Omental fat pad (tissue), 3 donors: ENCODE measurements at regions not wholly inside any gene's neighbourhood (a gene's known extent, or its start where the extent isn't known, plus 50 kb on each side); places are given as distances from the start of the nearest gene placed in this dataset.

Experiments used
- ATAC-seq: fragments of 150-250 bp; one replicate; pipeline ENCODE4 v1.9.1; 2016; ENCODE audit warnings: mild to moderate bottlenecking, moderate library complexity; ENCODE audit not compliant: low FRiP score
- DNase-seq: peaks from one replicate; pipeline ENCODE4 v3.0.0-alpha.2; 2019; ENCODE audit warnings: low spot score
- TF ChIP-seq, protein P1 (sequence below), 3 donors: fragments of 450-650 bp; IDR thresholded peaks; one replicate each; pipeline ENCODE4 v1.5.1; 2016 to 2017; ENCODE audit warnings: antibody characterized with exemption in 3 of 3, mild to moderate bottlenecking in 3 of 3, moderate library complexity in 2 of 3

DNA sequence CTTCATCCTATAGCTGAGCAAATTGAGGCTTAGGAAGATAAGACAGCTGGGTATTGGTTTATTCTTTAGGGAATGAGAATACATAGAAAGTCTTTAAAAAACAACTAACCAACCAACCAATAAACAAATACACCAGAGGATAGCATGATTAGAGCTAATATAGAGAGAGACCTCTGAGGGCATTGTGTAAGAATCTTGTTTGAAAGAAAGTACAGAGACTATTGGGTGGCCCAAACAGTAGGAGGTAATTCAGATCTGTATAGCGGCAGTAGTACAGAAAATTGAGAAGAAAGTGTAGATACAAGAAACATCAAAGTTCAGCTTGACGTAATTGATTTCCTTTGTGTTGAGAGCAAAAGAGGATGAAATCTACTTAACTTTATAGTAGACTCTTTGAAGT is 1951.0 kb upstream of the ADGRL3 start:
- no peak for ATAC-seq
- DNase-seq = no peak
- TF ChIP-seq, protein P1, sequence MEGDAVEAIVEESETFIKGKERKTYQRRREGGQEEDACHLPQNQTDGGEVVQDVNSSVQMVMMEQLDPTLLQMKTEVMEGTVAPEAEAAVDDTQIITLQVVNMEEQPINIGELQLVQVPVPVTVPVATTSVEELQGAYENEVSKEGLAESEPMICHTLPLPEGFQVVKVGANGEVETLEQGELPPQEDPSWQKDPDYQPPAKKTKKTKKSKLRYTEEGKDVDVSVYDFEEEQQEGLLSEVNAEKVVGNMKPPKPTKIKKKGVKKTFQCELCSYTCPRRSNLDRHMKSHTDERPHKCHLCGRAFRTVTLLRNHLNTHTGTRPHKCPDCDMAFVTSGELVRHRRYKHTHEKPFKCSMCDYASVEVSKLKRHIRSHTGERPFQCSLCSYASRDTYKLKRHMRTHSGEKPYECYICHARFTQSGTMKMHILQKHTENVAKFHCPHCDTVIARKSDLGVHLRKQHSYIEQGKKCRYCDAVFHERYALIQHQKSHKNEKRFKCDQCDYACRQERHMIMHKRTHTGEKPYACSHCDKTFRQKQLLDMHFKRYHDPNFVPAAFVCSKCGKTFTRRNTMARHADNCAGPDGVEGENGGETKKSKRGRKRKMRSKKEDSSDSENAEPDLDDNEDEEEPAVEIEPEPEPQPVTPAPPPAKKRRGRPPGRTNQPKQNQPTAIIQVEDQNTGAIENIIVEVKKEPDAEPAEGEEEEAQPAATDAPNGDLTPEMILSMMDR (IDR thresholded peaks at IDR 0.05) = no peak

DNA sequence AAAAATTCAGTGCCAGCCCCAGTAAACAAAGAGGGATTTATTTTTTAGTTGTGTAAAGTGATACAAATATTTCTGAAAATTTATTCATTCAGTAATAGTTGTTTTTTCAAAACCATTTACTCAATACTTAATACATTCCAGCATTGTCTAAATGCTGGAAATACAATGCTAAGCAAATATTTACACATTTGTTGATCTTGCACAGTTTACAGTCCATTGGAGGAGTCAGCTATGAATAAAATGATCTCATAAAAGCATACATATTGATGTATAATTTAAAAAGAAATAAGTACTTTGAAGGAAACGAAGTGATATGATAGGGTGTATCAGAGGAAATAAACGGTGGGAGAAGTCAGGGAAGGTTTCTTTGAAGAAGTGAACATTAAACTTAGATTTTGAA is 1942.1 kb upstream of the ADGRL3 start:
- no peak for ATAC-seq
- TF ChIP-seq, protein P1 (IDR thresholded peaks at IDR 0.05) = no peak
- no peak for DNase-seq

DNA sequence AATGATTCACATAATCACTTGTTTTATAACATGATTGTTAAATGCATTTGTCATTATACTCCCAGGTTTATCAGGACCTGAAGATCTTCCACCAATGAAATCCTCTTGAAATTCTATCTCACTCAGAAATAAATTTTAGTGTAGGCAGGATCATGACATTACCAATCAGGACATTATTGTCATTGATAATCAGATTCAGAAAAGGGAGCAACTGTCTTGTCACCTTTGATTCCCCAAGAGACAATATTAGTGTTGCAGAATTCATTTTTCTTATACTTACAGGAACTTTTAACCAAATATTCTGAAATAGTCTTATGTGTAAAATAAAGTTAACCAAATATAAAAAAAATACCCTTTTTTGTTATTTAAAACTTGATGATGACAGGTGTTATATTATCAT is 1892.5 kb upstream of the ADGRL3 start:
- ATAC-seq (no peak), DNase-seq (no peak)
- TF ChIP-seq, protein P1 (IDR thresholded peaks at IDR 0.05) = no peak

DNA sequence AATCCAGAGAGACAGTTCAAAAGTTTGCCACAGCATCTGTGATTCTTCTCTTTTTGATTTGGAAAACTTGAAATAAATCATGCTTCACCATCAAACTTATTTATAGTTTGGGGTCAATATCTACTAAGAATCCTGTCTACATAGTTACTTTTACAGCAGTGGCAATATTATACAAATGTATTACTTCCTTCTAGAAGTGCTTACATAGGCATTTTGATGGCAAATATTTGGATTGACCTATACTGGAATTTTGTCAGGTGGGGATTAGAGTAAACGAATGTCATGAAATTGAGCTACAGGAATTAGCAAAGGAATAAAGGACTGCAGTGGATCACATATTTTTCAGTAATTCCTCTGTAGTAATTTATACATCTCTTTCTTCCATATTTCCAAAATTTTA is 1885.5 kb upstream of the ADGRL3 start:
- ATAC-seq (no peak), DNase-seq (no peak)
- TF ChIP-seq, protein P1 (IDR thresholded peaks at IDR 0.05) = no peak

DNA sequence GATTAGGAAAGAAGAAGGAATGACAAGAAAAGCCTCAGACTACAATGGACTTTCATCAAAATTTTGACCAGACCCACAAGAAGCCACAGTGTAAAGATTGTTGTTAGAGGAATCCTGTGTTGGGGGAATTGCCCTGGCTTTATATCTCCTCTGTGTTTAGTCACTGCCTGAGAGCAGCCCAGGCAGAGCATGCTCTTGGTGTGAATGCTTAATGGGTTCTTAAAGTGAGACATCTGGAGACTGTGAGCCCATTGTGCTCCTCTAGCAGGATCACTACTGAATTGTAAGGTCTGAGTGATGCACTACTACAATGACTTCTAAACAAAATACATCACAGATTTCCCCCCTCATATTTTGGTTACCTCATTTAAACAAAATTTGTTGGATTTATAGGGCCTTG is 1860.5 kb upstream of the ADGRL3 start:
- DNase-seq = no peak
- no peak for ATAC-seq
- TF ChIP-seq, protein P1 (IDR thresholded peaks at IDR 0.05) = no peak

DNA sequence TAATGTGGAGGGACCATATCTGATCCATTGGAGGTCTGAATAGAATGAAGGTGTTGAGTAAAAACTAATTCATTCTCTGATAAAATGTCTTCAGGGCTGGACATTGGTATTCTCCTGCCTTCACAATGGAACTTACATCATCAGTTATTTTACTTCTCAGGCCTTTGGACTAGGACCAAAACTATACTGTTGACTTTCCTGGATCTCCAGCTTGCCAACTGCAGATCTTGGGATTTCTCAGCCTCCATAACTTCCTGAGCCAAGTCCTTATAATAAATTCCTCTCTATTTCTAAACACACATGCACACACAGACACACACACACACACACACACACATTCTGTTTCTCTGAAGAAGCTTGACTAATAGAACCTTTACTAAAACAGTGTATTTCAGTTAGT is 1858.6 kb upstream of the ADGRL3 start:
- no peak for ATAC-seq
- TF ChIP-seq, protein P1 (IDR thresholded peaks at IDR 0.05) = no peak

DNA sequence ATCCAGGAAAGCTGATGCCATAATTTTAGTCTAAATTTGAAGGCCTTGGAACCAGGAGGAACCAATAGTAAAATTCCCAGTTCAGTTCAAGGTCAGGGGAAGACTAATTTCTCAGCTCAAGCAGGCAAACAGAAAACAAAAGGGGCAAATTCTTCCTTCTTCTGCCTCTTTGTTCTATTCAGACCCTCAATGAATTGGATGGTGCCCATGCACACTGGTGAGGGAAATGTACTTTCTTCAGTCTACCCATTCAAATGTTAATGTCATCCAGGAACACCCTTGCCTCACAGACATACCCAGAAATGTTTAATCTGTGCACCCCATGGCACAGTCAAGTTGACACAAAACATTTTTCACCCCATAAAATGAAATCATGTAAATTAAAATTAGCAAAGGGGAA is 1851.2 kb upstream of the ADGRL3 start:
- TF ChIP-seq, protein P1 (IDR thresholded peaks at IDR 0.05) = no peak
- ATAC-seq (no peak), DNase-seq (no peak)

More for the DNA sequence above, 1858.6 kb upstream of the ADGRL3 start:
- no peak for DNase-seq
